ENCODE measurements at regions not wholly inside any gene's neighbourhood (a gene's known extent, or its start where the extent isn't known, plus 50 kb on each side); places are given as distances from the start of the nearest gene placed in this dataset.

DNA sequence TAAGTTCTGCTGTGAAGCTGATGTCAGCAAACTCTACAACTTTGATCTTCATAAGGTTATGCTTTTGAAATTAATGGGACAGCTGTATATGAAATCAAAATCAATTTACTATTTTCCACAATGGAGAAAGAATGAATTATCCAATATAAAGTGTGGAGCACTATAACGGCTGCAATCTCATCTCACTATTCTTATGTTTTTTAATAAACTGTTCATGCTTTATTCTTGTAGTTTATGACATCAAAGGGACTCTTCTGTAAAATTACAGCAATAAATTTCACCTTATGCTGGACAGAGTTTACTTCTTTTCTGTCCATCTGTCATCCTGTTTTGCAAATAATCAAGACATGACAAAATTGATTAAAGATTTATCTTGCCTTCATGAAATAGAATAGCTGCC, 192.5 kb downstream of the TECRL start:
- Histone ChIP-seq H3K4me1 (ENCODE audit: insufficient read depth, low read length) (no peaks in the 10 kb centered on the region), H3K36me3 (ENCODE audit: insufficient read depth, low read length) (no peaks in the 10 kb centered on the region), H3K9me3 (ENCODE audit: control insufficient read depth, insufficient read depth, low read length) (no peaks in the 10 kb centered on the region), H3K9ac (ENCODE audit: low read depth, low read length) (no peak overlapping the region)

DNA sequence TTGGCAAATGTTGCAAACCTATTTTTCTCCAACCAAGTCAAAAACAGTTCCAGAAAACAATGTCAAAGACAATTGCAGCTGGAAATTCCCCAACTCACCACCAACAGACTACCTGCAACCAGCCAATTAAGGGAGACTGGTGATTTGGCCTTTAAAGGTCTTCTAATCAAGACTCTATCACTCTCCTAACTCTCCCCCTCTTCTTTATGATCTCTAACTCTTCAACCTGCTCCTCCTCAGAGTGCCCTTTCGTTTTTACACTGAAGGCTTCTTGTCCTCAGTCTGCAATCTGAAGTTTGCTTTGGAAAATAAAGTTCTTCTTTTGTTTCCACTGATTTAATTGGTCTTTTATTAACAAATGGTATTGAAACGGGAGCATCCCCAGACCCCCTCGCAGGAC, 203.9 kb downstream of the TECRL start:
- H3K36me3 ChIP-seq (ENCODE audit: insufficient read depth, low read length), result no peaks in the 10 kb centered on the region
- H3K9ac ChIP-seq (ENCODE audit: low read depth, low read length), result no peak overlapping the region
- no peaks in the 10 kb centered on the region for H3K4me1 ChIP-seq (ENCODE audit: insufficient read depth, low read length)
- H3K9me3 ChIP-seq (ENCODE audit: control insufficient read depth, insufficient read depth, low read length), result peaks cover 3% of the 10 kb centered on the region; the same call in 1 of the 2 replicates

DNA sequence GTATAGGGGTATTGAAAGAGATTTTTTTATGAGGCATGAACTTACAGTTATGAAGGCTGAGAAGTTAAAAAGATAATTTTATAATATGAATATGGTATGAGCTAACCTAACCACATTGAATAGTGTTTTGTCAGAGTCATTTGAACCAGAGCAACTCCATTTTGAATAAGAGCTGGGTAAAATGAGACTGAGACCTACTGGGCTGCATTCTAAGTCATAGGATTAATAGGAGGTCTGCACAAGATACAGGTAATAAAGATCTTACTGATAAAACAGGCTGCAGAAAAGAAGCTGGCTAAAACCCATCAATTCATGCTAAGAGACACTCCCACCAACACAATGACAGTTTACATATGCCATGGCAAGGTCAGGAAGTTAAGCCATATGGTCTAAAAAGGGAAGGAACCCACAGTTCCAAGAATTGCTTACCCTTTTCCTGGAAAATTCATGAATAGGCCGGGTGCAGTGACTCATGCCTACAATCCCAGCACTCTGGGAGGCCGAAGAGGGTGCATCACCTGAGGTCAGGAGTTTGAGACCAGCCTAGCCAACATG, 209.2 kb downstream of the TECRL start:
- H3K9me3 ChIP-seq (ENCODE audit: control insufficient read depth, insufficient read depth, low read length), result no peaks in the 10 kb centered on the region
- no peak overlapping the region for H3K9ac ChIP-seq (ENCODE audit: low read depth, low read length)
- H3K36me3 ChIP-seq (ENCODE audit: insufficient read depth, low read length), result no peaks in the 10 kb centered on the region
- no peaks in the 10 kb centered on the region for H3K4me1 ChIP-seq (ENCODE audit: insufficient read depth, low read length)

DNA sequence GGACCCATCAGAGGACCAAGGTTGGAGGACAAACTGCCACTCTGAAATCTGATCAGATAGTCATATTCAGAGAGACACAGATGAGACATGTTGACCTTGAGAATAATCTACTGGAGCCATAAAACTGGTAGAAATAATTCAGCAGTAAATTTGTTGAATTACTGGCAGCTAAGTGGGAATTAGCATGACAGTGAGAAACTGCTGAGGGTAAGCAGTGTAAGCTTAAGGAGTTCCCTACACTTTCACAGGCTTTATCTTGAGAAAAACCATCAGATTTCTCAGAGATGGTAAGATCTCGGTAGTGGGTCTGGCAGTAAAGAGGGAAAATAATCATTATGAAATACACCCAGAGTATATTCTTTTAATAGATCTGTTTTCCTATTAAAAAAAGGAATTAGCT, 213.7 kb downstream of the TECRL start:
- Histone ChIP-seq H3K9me3 (ENCODE audit: control insufficient read depth, insufficient read depth, low read length) (no peaks in the 10 kb centered on the region), H3K9ac (ENCODE audit: low read depth, low read length) (no peak overlapping the region), H3K36me3 (ENCODE audit: insufficient read depth, low read length) (no peaks in the 10 kb centered on the region), H3K4me1 (ENCODE audit: insufficient read depth, low read length) (no peaks in the 10 kb centered on the region)

DNA sequence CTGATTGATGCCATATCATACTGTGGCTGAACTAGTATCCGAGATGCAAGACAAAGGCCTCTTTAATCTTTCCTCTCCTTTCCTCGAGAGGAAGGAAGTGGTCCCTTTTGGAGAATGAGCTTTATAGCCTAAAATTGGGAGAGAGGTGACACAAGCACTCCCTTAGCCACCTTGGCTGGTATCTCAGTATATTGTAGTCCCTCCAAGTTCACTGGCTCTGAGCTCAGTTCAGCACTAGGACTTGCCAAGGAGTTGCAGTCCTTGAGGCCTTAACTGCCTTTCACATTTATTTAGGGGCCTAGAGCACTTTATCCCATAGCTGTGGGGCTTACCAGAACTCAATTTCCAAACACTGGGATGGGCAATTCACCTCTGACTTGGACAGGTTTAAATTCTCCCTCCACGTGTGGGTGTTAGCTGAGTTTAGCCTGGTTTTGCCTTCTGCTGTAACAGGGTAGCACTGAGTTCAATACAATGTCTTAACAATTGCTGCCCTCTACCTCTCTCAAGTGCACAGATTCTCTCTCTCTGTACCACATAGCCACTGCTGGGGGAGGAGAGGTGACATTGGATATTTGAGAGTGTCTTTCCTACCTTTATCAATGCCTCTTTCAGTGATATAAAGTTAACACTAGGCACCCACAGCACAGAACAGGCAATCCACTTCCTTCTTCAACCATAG, 216.4 kb downstream of the TECRL start:
- Histone ChIP-seq H3K9me3 (ENCODE audit: control insufficient read depth, insufficient read depth, low read length) (no peaks in the 10 kb centered on the region), H3K4me1 (ENCODE audit: insufficient read depth, low read length) (no peaks in the 10 kb centered on the region), H3K9ac (ENCODE audit: low read depth, low read length) (no peak overlapping the region), H3K36me3 (ENCODE audit: insufficient read depth, low read length) (no peaks in the 10 kb centered on the region)

DNA sequence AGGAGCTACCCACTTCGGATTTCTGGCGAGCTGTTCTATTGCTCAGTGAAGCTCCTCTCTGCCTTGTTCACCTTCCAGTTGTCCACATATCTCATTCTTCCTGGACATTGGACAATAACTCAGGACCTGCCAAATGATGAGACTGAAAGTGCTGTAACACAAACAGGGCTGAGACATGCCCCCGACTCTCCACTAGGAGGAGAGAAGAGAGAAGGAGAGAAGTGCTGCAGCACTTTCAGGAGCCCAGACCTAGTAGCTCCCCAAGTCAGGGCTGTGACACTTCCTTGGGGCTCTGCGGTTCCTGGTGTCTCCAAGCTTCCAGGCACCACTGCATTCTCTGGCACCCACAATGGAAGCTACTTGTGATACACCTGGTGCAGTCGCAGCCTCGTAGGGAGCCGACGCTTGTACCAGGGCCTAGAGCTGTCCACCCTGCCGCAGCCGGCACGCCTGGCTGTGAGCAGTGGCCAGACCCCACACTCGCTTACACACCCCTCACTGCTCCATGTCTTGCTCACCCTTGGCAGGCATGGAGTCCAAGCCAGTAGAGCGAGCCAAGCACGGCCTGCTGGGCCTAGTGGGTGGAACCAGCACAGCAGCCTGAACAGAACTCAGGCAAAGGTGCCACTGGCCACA, 234.9 kb downstream of the TECRL start:
- H3K9me3 ChIP-seq (ENCODE audit: control insufficient read depth, insufficient read depth, low read length), result no peaks in the 10 kb centered on the region
- no peaks in the 10 kb centered on the region for H3K36me3 ChIP-seq (ENCODE audit: insufficient read depth, low read length)
- H3K4me1 ChIP-seq (ENCODE audit: insufficient read depth, low read length), result no peaks in the 10 kb centered on the region
- H3K9ac ChIP-seq (ENCODE audit: low read depth, low read length), result no peak overlapping the region

DNA sequence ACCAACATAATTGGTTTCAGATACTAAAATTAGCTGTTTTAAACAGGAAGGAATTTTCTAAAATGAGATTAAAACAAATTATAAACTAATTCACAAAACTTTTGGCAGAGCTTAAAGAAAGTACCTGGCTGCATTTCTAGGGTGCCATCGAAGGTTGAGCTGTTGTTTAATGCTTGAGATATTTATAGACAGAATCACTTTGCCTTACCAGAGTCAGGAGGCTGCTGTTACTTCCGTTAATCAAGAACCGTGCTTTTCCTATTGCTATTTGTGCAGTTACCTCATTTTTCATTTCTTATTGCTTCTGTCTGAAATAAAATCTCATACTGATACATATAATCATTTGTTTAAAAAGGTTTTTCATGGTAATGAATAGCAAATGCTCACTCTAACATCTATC, 242.9 kb downstream of the TECRL start:
- Histone ChIP-seq H3K9me3 (ENCODE audit: control insufficient read depth, insufficient read depth, low read length) (no peaks in the 10 kb centered on the region), H3K36me3 (ENCODE audit: insufficient read depth, low read length) (no peaks in the 10 kb centered on the region), H3K9ac (ENCODE audit: low read depth, low read length) (no peak overlapping the region), H3K4me1 (ENCODE audit: insufficient read depth, low read length) (no peaks in the 10 kb centered on the region)

DNA sequence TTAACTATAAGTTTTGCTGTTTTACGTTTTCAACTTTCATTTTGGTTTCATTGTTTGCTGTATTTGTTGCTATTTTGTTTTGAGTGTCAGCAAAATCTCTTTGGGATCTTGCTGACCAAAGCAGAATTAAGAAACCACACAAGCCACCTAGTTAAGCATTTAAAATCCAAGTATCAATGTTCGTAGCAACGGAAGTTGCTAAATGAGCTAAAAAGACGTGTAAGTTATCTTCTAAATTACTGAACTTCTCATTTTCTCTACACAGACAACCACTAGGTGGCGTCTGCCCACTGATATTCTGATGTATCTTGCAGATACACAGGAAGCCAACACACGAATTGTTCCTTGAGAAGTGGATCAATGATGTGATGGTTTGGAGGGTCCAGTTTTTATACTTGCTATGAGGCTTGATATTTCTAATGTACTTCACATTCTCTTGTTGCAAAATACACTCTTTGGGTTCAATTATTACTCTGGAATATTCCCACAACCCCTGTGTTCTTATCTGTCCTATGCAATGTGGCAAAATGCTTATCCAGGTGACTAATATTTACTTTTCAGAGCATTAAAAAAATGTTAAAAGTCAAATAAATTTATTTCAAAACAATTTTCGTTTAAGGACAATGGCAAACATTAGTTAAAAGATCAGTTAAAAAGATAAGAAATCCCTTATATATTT, 250.5 kb downstream of the TECRL start:
- Histone ChIP-seq H3K9me3 (ENCODE audit: control insufficient read depth, insufficient read depth, low read length) (no peaks in the 10 kb centered on the region), H3K4me1 (ENCODE audit: insufficient read depth, low read length) (no peaks in the 10 kb centered on the region), H3K9ac (ENCODE audit: low read depth, low read length) (no peak overlapping the region), H3K36me3 (ENCODE audit: insufficient read depth, low read length) (no peaks in the 10 kb centered on the region)

DNA sequence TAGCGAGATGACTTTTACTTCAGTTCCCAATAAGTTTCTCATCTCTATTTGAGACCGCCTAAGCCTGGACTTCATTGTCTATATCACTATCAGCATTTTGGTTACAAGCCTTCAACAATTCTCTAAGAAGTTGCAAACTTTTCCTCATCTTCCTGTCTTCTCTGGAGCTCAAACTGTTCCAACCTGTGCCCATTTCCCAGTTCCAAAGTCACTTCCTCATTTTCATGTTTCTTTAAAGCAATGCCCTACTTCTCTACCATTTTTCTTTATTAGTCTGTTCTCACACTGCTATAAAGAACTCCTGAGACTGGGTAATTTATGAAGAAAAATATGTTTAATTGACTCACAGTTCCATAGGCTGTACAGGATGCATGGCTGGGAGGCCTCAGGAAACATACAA, 251.9 kb downstream of the TECRL start:
- no peaks in the 10 kb centered on the region for H3K36me3 ChIP-seq (ENCODE audit: insufficient read depth, low read length)
- H3K4me1 ChIP-seq (ENCODE audit: insufficient read depth, low read length), result no peaks in the 10 kb centered on the region
- no peak overlapping the region for H3K9ac ChIP-seq (ENCODE audit: low read depth, low read length)
- H3K9me3 ChIP-seq (ENCODE audit: control insufficient read depth, insufficient read depth, low read length), result no peaks in the 10 kb centered on the region

DNA sequence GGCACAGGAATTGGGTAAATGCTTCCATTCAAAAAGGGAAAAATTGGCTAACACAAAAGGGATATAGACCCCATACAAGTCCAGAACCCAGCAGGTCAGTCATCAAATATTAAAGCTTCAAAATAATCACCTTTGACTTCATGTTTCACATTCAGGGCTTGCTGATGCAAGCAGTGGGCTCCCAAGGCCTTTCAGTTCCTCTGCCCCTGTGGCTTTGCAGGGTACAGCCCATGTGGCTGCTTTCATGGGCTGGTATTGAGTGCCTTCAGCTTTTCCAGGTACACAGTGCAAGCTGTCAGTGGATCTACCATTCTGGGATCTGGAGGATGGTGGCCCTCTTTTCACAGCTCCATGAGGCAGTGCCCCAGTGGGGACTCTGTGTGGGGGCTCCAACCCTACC, 253.0 kb downstream of the TECRL start:
- no peak overlapping the region for H3K9ac ChIP-seq (ENCODE audit: low read depth, low read length)
- H3K9me3 ChIP-seq (ENCODE audit: control insufficient read depth, insufficient read depth, low read length), result no peaks in the 10 kb centered on the region
- no peaks in the 10 kb centered on the region for H3K36me3 ChIP-seq (ENCODE audit: insufficient read depth, low read length)
- H3K4me1 ChIP-seq (ENCODE audit: insufficient read depth, low read length), result no peaks in the 10 kb centered on the region

DNA sequence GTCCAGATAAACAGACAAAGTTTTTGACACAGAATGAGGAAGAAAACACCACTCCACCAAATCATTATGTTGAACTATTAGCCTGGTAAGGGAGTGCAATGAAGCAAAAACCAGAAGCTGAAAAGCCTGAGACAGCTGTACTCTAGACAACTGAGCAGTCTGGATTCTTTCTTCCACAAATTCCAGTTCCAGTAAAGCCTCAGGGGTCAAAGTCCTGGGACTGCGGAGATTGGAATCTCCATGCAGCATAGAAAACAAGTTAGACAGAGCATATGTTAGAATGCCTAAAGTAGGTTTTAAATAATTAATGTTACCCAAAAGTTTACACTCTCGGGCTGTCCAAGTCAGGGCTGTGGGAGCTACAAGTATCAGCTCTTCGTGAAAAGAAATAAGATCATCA, 263.2 kb downstream of the TECRL start:
- Histone ChIP-seq H3K9me3 (ENCODE audit: control insufficient read depth, insufficient read depth, low read length) (no peaks in the 10 kb centered on the region), H3K9ac (ENCODE audit: low read depth, low read length) (no peak overlapping the region), H3K4me1 (ENCODE audit: insufficient read depth, low read length) (no peaks in the 10 kb centered on the region), H3K36me3 (ENCODE audit: insufficient read depth, low read length) (no peaks in the 10 kb centered on the region)

DNA sequence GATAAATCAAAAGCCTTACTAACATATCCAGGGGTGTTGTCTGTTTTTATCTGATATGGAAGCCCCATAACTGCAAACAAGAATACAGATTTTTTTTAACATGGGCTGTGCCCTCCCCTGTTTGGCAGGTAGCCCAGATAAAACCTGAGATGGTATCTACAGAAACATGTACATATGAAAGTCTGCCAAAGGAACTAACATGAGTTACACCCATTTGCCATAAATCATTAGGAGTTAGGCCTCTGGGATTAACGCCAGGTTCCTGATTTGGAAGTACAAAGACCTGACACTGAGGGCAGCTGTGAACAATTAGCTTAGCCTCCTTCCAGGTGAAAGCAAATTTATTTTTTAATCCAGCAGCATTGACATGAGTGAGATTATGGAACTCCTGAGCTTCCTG, 264.3 kb downstream of the TECRL start:
- H3K36me3 ChIP-seq (ENCODE audit: insufficient read depth, low read length), result no peaks in the 10 kb centered on the region

DNA sequence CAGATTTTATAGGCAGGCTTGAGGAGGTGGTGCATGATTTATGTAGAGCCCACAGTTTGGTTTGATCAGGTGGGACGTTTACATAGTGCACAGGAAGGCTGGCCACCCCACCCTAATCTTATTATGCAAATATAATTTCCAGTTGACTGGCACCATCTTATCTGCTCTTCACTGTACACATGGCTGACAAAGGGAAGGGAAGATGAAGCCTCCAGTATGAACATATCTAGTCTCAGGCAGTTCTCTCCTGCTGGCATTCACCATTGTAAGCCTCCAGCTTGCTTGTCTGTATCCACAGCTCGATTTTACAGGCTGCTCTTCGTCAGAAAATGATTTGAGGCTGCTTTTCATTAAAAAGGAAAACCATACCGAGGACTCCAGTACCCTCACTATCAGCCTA, 278.3 kb downstream of the TECRL start:
- Histone ChIP-seq H3K4me1 (ENCODE audit: insufficient read depth, low read length) (no peaks in the 10 kb centered on the region), H3K9me3 (ENCODE audit: control insufficient read depth, insufficient read depth, low read length) (no peaks in the 10 kb centered on the region), H3K36me3 (ENCODE audit: insufficient read depth, low read length) (no peaks in the 10 kb centered on the region), H3K9ac (ENCODE audit: low read depth, low read length) (no peak overlapping the region)

More for the DNA sequence above, 264.3 kb downstream of the TECRL start:
- Histone ChIP-seq H3K9ac (ENCODE audit: low read depth, low read length) (no peak overlapping the region), H3K9me3 (ENCODE audit: control insufficient read depth, insufficient read depth, low read length) (no peaks in the 10 kb centered on the region; the same call in 1 of the 2 replicates), H3K4me1 (ENCODE audit: insufficient read depth, low read length) (no peaks in the 10 kb centered on the region)

DNA sequence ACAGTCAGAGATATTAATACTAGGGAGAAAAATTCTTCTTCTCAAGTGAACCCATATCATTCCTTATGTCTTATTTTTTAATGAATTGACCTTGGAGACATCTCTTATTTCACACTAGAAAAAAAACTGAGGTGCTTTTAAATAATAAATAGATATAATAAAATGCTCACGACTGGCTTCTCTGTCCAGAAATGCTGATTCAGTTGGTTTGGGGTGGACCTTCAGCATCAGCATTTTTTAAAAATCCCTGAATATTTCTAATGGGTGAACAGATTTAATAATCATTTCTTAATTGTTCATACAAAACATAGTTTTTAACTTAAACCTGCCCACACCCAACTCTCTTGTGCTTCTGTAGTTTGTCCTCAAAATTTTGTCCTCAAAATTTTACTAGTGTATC, 283.9 kb downstream of the TECRL start:
- no peaks in the 10 kb centered on the region for H3K36me3 ChIP-seq (ENCODE audit: insufficient read depth, low read length)
- no peaks in the 10 kb centered on the region for H3K9me3 ChIP-seq (ENCODE audit: control insufficient read depth, insufficient read depth, low read length)
- no peaks in the 10 kb centered on the region for H3K4me1 ChIP-seq (ENCODE audit: insufficient read depth, low read length)
- no peak overlapping the region for H3K9ac ChIP-seq (ENCODE audit: low read depth, low read length)

DNA sequence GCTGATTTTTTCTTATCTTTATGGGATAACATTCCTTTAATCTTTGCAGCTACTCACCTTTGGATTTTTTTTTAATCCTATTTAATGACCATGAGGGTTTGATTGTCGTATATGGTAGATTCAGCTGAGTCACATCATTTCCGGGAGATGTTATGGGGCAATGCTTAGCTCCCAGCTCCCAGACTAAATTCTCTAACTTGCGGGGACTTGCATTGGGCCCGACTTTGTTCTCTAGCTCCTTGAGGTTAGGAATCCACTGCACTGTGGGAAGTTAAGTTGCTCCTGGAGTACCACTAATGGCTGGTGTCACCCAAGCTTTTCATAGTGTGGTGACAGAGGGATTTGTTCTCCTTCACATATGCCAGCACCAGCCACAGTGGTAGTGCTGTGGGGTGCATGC, 287.4 kb downstream of the TECRL start:
- no peak overlapping the region for H3K9ac ChIP-seq (ENCODE audit: low read depth, low read length)
- H3K9me3 ChIP-seq (ENCODE audit: control insufficient read depth, insufficient read depth, low read length), result peaks cover 3% of the 10 kb centered on the region; the same call in 1 of the 2 replicates
- no peaks in the 10 kb centered on the region for H3K36me3 ChIP-seq (ENCODE audit: insufficient read depth, low read length)
- H3K4me1 ChIP-seq (ENCODE audit: insufficient read depth, low read length), result no peaks in the 10 kb centered on the region
